ENCODE measurements at regions not wholly inside any gene's neighbourhood (a gene's known extent, or its start where the extent isn't known, plus 50 kb on each side); places are given as distances from the start of the nearest gene placed in this dataset.

GRCh38 chr9:78609450-78609849 is 312.5 kb downstream of the PSAT1 start:
- CTCF ChIA-PET, result no interaction called here
- no peak for TF ChIP-seq FOXM1 (IDR thresholded peaks at IDR 0.05; ENCODE audit: borderline replicate concordance)
- TF ChIP-seq ZNF384 (IDR thresholded peaks at IDR 0.05), result no peak
- no peak for TF ChIP-seq L3MBTL2 (conservative IDR thresholded peaks at IDR 0.05)
- no peak for TF ChIP-seq TARDBP (IDR thresholded peaks at IDR 0.05)
- no peak for DNase-seq (ENCODE audit: extremely low spot score)
- POLR2A ChIA-PET, result no interaction called here

GRCh38 chr9:78612091-78612490 is 315.2 kb downstream of the PSAT1 start:
- TF ChIP-seq CTBP1 (IDR thresholded peaks at IDR 0.05; ENCODE audit: borderline replicate concordance) (no peak), ARNT (IDR thresholded peaks at IDR 0.05) (no peak), ELF4 (IDR thresholded peaks at IDR 0.05) (no peak), LEF1 (IDR thresholded peaks at IDR 0.05; ENCODE audit: borderline replicate concordance) (no peak), TARDBP (IDR thresholded peaks at IDR 0.05) (no peak), FOXM1 (IDR thresholded peaks at IDR 0.05; ENCODE audit: borderline replicate concordance) (no peak), HDGF (IDR thresholded peaks at IDR 0.05; ENCODE audit: borderline replicate concordance) (no peak), FOXA1 (IDR thresholded peaks at IDR 0.05) (no peak), FOXK2 (IDR thresholded peaks at IDR 0.05) (no peak), PKNOX1 (IDR thresholded peaks at IDR 0.05) (no peak), L3MBTL2 (conservative IDR thresholded peaks at IDR 0.05) (no peak), NFRKB (IDR thresholded peaks at IDR 0.05) (no peak), ZNF384 (IDR thresholded peaks at IDR 0.05) (no peak), SUZ12 (IDR thresholded peaks at IDR 0.05) (no peak), BHLHE40 (IDR thresholded peaks at IDR 0.05; ENCODE audit: borderline replicate concordance) (no peak), SP1 (IDR thresholded peaks at IDR 0.05) (no peak)
- ChIA-PET POLR2A (no interaction called here), CTCF (no interaction called here)
- DNase-seq (ENCODE audit: extremely low spot score), result no peak

GRCh38 chr9:78613006-78613405 is 316.1 kb downstream of the PSAT1 start:
- DNase-seq (ENCODE audit: extremely low spot score), result no peak
- no peak for TF ChIP-seq SP1 (IDR thresholded peaks at IDR 0.05)
- no peak for TF ChIP-seq FOXK2 (IDR thresholded peaks at IDR 0.05)
- TF ChIP-seq FOXA1 (IDR thresholded peaks at IDR 0.05), result no peak
- ChIA-PET CTCF (no interaction called here), POLR2A (no interaction called here)

- CTCF ChIA-PET, result no interaction called here
- DNase-seq (ENCODE audit: extremely low spot score), result no peak
- TF ChIP-seq NFRKB (IDR thresholded peaks at IDR 0.05), result no peak
- no peak for TF ChIP-seq ARNT (IDR thresholded peaks at IDR 0.05)
- TF ChIP-seq PKNOX1 (IDR thresholded peaks at IDR 0.05), result no peak
- no peak for TF ChIP-seq FOXM1 (IDR thresholded peaks at IDR 0.05; ENCODE audit: borderline replicate concordance)
- TF ChIP-seq CTBP1 (IDR thresholded peaks at IDR 0.05; ENCODE audit: borderline replicate concordance), result no peak
- no peak for TF ChIP-seq FOXK2 (IDR thresholded peaks at IDR 0.05)
- TF ChIP-seq TARDBP (IDR thresholded peaks at IDR 0.05), result no peak
- no peak for TF ChIP-seq BHLHE40 (IDR thresholded peaks at IDR 0.05; ENCODE audit: borderline replicate concordance)
- TF ChIP-seq LEF1 (IDR thresholded peaks at IDR 0.05; ENCODE audit: borderline replicate concordance), result no peak
- no peak for TF ChIP-seq ELF4 (IDR thresholded peaks at IDR 0.05)
- no peak for TF ChIP-seq FOXA1 (IDR thresholded peaks at IDR 0.05)
- no peak for TF ChIP-seq ZNF384 (IDR thresholded peaks at IDR 0.05)
- TF ChIP-seq SUZ12 (IDR thresholded peaks at IDR 0.05), result no peak
- TF ChIP-seq L3MBTL2 (conservative IDR thresholded peaks at IDR 0.05), result no peak
- no peak for TF ChIP-seq SP1 (IDR thresholded peaks at IDR 0.05)
- POLR2A ChIA-PET, result no interaction called here
Observed at GRCh38 chr9:78614892-78615291, 318.0 kb downstream of the PSAT1 start.

- TF ChIP-seq L3MBTL2 (conservative IDR thresholded peaks at IDR 0.05) (no peak), ZNF384 (IDR thresholded peaks at IDR 0.05) (no peak), TARDBP (IDR thresholded peaks at IDR 0.05) (no peak), SP1 (IDR thresholded peaks at IDR 0.05) (no peak), SUZ12 (IDR thresholded peaks at IDR 0.05) (no peak), PKNOX1 (IDR thresholded peaks at IDR 0.05) (no peak), LEF1 (IDR thresholded peaks at IDR 0.05; ENCODE audit: borderline replicate concordance) (no peak), ELF4 (IDR thresholded peaks at IDR 0.05) (no peak)
- DNase-seq (ENCODE audit: extremely low spot score), result no peak
- CTCF ChIA-PET, result interaction anchor here (0.5 kb wide), 2 partner anchors 123 to 149 kb away, joined by 3 to 4 read pairs; no protein-coding TSS in a partner anchor
- POLR2A ChIA-PET, result no interaction called here
Observed at GRCh38 chr9:78615372-78615771, 318.4 kb downstream of the PSAT1 start.

- CTCF ChIA-PET, result no interaction called here
- POLR2A ChIA-PET, result no interaction called here
- TF ChIP-seq BHLHE40 (IDR thresholded peaks at IDR 0.05; ENCODE audit: borderline replicate concordance), result no peak
- TF ChIP-seq TARDBP (IDR thresholded peaks at IDR 0.05), result no peak
- TF ChIP-seq PKNOX1 (IDR thresholded peaks at IDR 0.05), result no peak
- no peak for TF ChIP-seq FOXA1 (IDR thresholded peaks at IDR 0.05)
- no peak for TF ChIP-seq SUZ12 (IDR thresholded peaks at IDR 0.05)
- no peak for TF ChIP-seq FOXK2 (IDR thresholded peaks at IDR 0.05)
- TF ChIP-seq L3MBTL2 (conservative IDR thresholded peaks at IDR 0.05), result no peak
- TF ChIP-seq LEF1 (IDR thresholded peaks at IDR 0.05; ENCODE audit: borderline replicate concordance), result no peak
- no peak for TF ChIP-seq HDGF (IDR thresholded peaks at IDR 0.05; ENCODE audit: borderline replicate concordance)
- no peak for TF ChIP-seq ZNF384 (IDR thresholded peaks at IDR 0.05)
- no peak for TF ChIP-seq NFRKB (IDR thresholded peaks at IDR 0.05)
- no peak for TF ChIP-seq CTBP1 (IDR thresholded peaks at IDR 0.05; ENCODE audit: borderline replicate concordance)
- no peak for TF ChIP-seq ELF4 (IDR thresholded peaks at IDR 0.05)
- TF ChIP-seq SP1 (IDR thresholded peaks at IDR 0.05), result no peak
- no peak for TF ChIP-seq FOXM1 (IDR thresholded peaks at IDR 0.05; ENCODE audit: borderline replicate concordance)
- TF ChIP-seq ARNT (IDR thresholded peaks at IDR 0.05), result no peak
- no peak for DNase-seq (ENCODE audit: extremely low spot score)
Observed at GRCh38 chr9:78618735-78619134, 321.8 kb downstream of the PSAT1 start.
